Fibroblast of gingiva (primary cell): ENCODE measurements at regions not wholly inside any gene's neighbourhood (a gene's known extent, or its start where the extent isn't known, plus 50 kb on each side); places are given as distances from the start of the nearest gene placed in this dataset.

ENCODE experiments used
- DNase-seq: peaks from one replicate; pipeline ENCODE4 v3.0.0-alpha.2; 2011; ENCODE audit warnings: low read depth

- DNase-seq, result no peak
These were observed 152.3 kb downstream of the PAX3 start for GRCh38 chr2:222146488-222146887.

GRCh38 chr2:222142027-222142426, 156.8 kb downstream of the PAX3 start:
- DNase-seq, result no peak

- DNase-seq, result no peak
These were observed 162.6 kb downstream of the PAX3 start for GRCh38 chr2:222136106-222136630.

- no peak for DNase-seq
These were observed 164.1 kb downstream of the PAX3 start for GRCh38 chr2:222134654-222135053.

GRCh38 chr2:222133897-222134296, 164.9 kb downstream of the PAX3 start:
- DNase-seq, result no peak

GRCh38 chr2:222130855-222131254, 167.9 kb downstream of the PAX3 start:
- no peak for DNase-seq

- DNase-seq, result peak; percentile 30
These were observed 171.1 kb downstream of the PAX3 start for GRCh38 chr2:222127660-222128059.

- no peak for DNase-seq
These were observed 177.9 kb downstream of the PAX3 start for GRCh38 chr2:222120933-222121332.

- no peak for DNase-seq
These were observed 183.5 kb downstream of the PAX3 start for GRCh38 chr2:222115296-222115695.

GRCh38 chr2:222108957-222109585, 189.7 kb downstream of the PAX3 start:
- DNase-seq, result no peak

GRCh38 chr2:222108497-222108896, 190.3 kb downstream of the PAX3 start:
- no peak for DNase-seq

- no peak for DNase-seq
These were observed 193.8 kb downstream of the PAX3 start for GRCh38 chr2:222105046-222105445.

GRCh38 chr2:222102575-222103349, 196.0 kb downstream of the PAX3 start:
- DNase-seq, result no peak

GRCh38 chr2:222100704-222101699, 197.8 kb downstream of the PAX3 start:
- DNase-seq, result no peak

GRCh38 chr2:222088561-222088960, 210.2 kb downstream of the PAX3 start:
- DNase-seq, result no peak

- no peak for DNase-seq
These were observed 210.8 kb downstream of the PAX3 start for GRCh38 chr2:222087998-222088397.

- no peak for DNase-seq
These were observed 216.6 kb downstream of the PAX3 start for GRCh38 chr2:222082201-222082600.

- no peak for DNase-seq
These were observed 218.7 kb downstream of the PAX3 start for GRCh38 chr2:222080141-222080540.

GRCh38 chr2:222076973-222077690, 221.7 kb downstream of the PAX3 start:
- no peak for DNase-seq

GRCh38 chr2:222074674-222075073, 224.1 kb downstream of the PAX3 start:
- DNase-seq, result no peak

- no peak for DNase-seq
These were observed 226.9 kb downstream of the PAX3 start for GRCh38 chr2:222071911-222072310.

- DNase-seq, result no peak
These were observed 234.5 kb downstream of the PAX3 start for GRCh38 chr2:222064286-222064685.
